ENCODE measurements at regions not wholly inside any gene's neighbourhood (a gene's known extent, or its start where the extent isn't known, plus 50 kb on each side); places are given as distances from the start of the nearest gene placed in this dataset.

DNA sequence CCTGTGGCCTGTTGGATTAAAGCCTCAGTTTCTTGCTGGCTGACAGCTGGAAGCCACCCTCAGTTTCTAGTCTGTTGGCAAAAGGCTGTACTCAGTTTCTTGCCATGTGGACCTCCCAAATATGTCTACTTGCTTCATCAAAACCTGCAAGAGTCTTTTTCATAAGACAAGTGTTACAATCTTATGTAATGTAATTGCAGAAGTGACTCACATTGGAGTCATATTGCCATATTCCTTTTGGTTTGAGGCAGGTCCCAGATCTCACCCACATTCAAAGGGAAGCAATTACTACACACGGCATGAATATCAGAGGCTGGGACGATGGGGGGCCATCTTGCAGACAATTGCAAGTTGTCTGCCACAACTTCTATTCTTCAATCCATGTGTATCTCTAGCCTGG, 286.7 kb upstream of the IL12B start:
- no peak overlapping the region for H3K9ac ChIP-seq (replicated peaks; ENCODE audit: extremely low read depth, insufficient read depth, low read length)
- ChIA-PET POLR2A (no interaction called here), CTCF (no interaction called here)
- FAIRE-seq = no peak
- H3K9me1 ChIP-seq (replicated peaks; ENCODE audit: control insufficient read depth, extremely low read depth, insufficient read depth, low read length) = no peaks in the 10 kb centered on the region
- H3K79me2 ChIP-seq (ENCODE audit: control insufficient read depth, insufficient read depth, low read length) = no peaks in the 10 kb centered on the region
- no peak overlapping the region for H2AFZ ChIP-seq (ENCODE audit: low read depth, low read length)
- H3K4me1 ChIP-seq (ENCODE audit: control insufficient read depth, extremely low read depth, insufficient read depth, low read length) = no peaks in the 10 kb centered on the region
- H3K4me3 ChIP-seq (replicated peaks in 1 of 3; ENCODE audit: insufficient read depth in 1 of 3, low read depth in 1 of 3, low read length in 3 of 3) = no peak overlapping the region
- no TSS peak for BruUV-seq (replicated peaks)
- no peak overlapping the region for H3K27ac ChIP-seq (ENCODE audit: insufficient read depth, low read depth, low read length)
- no peaks in the 10 kb centered on the region for H3K36me3 ChIP-seq (ENCODE audit: control insufficient read depth in 2 of 2, extremely low read depth in 1 of 2, insufficient read depth in 2 of 2, low read length in 2 of 2)
- intact Hi-C loops (cut with micrococcal nuclease) (no loop called here), dilution Hi-C loops (cut with MboI; ENCODE audit: extremely low pct_ligation_motif_present, low sequenced_read_pairs) (no loop called here)
- no peak for DNase-seq (ENCODE audit: low read depth, low spot score)
- no peaks in the 10 kb centered on the region for H3K27me3 ChIP-seq (ENCODE audit: control insufficient read depth in 2 of 2, insufficient read depth in 2 of 2, low read length in 2 of 2)
- no peak overlapping the region for H3K4me2 ChIP-seq (ENCODE audit: insufficient read depth, low read length)
- TF ChIP-seq MYC (IDR thresholded peaks at IDR 0.05; ENCODE audit: low read depth, low read length) (no peak), FOS (IDR thresholded peaks at IDR 0.05; ENCODE audit: borderline replicate concordance, insufficient read depth, low read length) (no peak), MAX (IDR thresholded peaks at IDR 0.05; ENCODE audit: insufficient read depth, insufficient read length) (no peak), GATA2 (IDR thresholded peaks at IDR 0.05; ENCODE audit: insufficient read depth, insufficient read length, low read depth, low read length) (no peak), POLR2AphosphoS5 (IDR thresholded peaks at IDR 0.05; ENCODE audit: insufficient read depth, low read depth, low read length) (no peak), JUN (IDR thresholded peaks at IDR 0.05; ENCODE audit: borderline replicate concordance, insufficient read depth, insufficient read length, low read depth) (no peak), POLR2A (IDR thresholded peaks at IDR 0.05; ENCODE audit: low read depth, low read length) (no peak), EZH2 (IDR thresholded peaks at IDR 0.05; ENCODE audit: borderline replicate concordance, low read depth, low read length, severe bottlenecking) (no peak)
- TF ChIP-seq, protein P1, sequence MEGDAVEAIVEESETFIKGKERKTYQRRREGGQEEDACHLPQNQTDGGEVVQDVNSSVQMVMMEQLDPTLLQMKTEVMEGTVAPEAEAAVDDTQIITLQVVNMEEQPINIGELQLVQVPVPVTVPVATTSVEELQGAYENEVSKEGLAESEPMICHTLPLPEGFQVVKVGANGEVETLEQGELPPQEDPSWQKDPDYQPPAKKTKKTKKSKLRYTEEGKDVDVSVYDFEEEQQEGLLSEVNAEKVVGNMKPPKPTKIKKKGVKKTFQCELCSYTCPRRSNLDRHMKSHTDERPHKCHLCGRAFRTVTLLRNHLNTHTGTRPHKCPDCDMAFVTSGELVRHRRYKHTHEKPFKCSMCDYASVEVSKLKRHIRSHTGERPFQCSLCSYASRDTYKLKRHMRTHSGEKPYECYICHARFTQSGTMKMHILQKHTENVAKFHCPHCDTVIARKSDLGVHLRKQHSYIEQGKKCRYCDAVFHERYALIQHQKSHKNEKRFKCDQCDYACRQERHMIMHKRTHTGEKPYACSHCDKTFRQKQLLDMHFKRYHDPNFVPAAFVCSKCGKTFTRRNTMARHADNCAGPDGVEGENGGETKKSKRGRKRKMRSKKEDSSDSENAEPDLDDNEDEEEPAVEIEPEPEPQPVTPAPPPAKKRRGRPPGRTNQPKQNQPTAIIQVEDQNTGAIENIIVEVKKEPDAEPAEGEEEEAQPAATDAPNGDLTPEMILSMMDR (IDR thresholded peaks at IDR 0.05; ENCODE audit: extremely low read depth in 1 of 2, insufficient read depth in 1 of 2, low read depth in 1 of 2, low read length in 2 of 2) = no peak
- H3K9me3 ChIP-seq (replicated peaks; ENCODE audit: control insufficient read depth, insufficient read depth, low read length) = no peaks in the 10 kb centered on the region
- no peaks in the 10 kb centered on the region for H4K20me1 ChIP-seq (replicated peaks; ENCODE audit: control insufficient read depth, extremely low read depth, insufficient read depth, low read length)
